WERI-Rb-1 (cell line): ENCODE measurements at regions not wholly inside any gene's neighbourhood (a gene's known extent, or its start where the extent isn't known, plus 50 kb on each side); places are given as distances from the start of the nearest gene placed in this dataset.

Experiments used
- DNase-seq: peaks from one replicate; pipeline ENCODE4 v3.0.0-alpha.2; 2020
- H3K27ac ChIP-seq: fragments of 250-450 bp; sonication (Bioruptor Pico); 2 replicates; pipeline ENCODE4 v1.5.1; 2020; ENCODE audit warnings: mild to moderate bottlenecking, moderate library complexity
- H3K27me3 ChIP-seq: fragments of 250-450 bp; sonication (Bioruptor Pico); 2 replicates; pipeline ENCODE4 v1.5.1; 2021; ENCODE audit warnings: mild to moderate bottlenecking, low read depth, moderate library complexity; ENCODE audit not compliant: insufficient read depth, severe bottlenecking
- H3K36me3 ChIP-seq: fragments of 250-450 bp; sonication (Bioruptor Pico); 2 replicates; pipeline ENCODE4 v1.5.1; 2020; ENCODE audit warnings: mild to moderate bottlenecking, moderate library complexity
- H3K4me3 ChIP-seq: 2 replicates; pipeline ENCODE4 v1.5.1; 2011; ENCODE audit warnings: low read depth, mild to moderate bottlenecking, control low read depth, low read length
- H3K9me3 ChIP-seq: fragments of 250-450 bp; sonication (Bioruptor Pico); 2 replicates; pipeline ENCODE4 v1.5.1; 2021; ENCODE audit warnings: mild to moderate bottlenecking, moderate library complexity; ENCODE audit not compliant: severe bottlenecking
- TF ChIP-seq, protein P1 (sequence below): IDR thresholded peaks from 2 replicates; pipeline ENCODE4 v1.5.1; 2011; ENCODE audit warnings: low read depth, mild to moderate bottlenecking, control low read depth, inconsistent platforms, low read length

DNA sequence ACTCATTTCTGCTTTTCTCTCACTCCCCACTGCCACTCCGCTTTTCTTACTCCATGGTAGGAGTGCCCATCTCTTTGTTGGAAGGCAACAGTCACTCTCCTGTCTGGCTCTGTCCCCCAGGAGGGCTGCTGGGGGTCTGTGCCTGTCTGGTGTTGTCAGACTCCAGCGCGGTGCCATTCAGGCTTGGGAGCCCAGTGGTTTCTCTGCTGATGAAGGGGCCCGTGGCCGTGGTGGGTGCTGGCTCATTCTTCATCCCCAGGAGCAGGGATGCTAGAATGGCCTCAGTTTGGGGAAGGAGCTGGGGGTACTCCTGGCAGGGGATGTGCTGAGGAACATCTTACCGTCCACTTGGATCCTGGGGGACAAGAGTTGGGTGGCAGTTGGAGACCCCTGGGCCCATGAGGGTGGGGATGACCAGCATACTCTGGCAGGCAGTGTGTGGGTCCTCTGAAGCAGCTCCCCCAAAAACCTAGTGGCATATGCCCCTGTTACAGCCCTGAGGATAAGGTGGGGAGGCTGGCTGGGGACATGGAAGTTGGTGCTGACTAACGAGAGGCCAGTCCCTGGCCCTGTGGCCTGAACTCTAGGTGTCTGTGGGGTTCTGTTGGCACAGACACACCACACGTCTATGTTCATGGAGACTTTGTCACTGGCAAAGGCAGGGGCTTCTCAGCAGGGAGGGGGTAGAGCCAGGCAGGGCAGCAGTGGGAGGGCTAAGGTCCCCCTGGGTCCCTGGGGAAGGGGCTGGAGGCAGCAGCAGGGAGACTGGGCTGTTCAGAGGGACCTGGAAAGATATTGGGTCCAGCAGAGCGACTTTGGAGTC lies 102.8 kb upstream of the RET start:
- TF ChIP-seq, protein P1, sequence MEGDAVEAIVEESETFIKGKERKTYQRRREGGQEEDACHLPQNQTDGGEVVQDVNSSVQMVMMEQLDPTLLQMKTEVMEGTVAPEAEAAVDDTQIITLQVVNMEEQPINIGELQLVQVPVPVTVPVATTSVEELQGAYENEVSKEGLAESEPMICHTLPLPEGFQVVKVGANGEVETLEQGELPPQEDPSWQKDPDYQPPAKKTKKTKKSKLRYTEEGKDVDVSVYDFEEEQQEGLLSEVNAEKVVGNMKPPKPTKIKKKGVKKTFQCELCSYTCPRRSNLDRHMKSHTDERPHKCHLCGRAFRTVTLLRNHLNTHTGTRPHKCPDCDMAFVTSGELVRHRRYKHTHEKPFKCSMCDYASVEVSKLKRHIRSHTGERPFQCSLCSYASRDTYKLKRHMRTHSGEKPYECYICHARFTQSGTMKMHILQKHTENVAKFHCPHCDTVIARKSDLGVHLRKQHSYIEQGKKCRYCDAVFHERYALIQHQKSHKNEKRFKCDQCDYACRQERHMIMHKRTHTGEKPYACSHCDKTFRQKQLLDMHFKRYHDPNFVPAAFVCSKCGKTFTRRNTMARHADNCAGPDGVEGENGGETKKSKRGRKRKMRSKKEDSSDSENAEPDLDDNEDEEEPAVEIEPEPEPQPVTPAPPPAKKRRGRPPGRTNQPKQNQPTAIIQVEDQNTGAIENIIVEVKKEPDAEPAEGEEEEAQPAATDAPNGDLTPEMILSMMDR: no peak
- Histone ChIP-seq H3K9me3 (no peaks in the 10 kb centered on the region), H3K27ac (no peak overlapping the region), H3K27me3 (peaks cover 92% of the 10 kb centered on the region), H3K36me3 (no peaks in the 10 kb centered on the region), H3K4me3 (no peak overlapping the region)
- no peak for DNase-seq

DNA sequence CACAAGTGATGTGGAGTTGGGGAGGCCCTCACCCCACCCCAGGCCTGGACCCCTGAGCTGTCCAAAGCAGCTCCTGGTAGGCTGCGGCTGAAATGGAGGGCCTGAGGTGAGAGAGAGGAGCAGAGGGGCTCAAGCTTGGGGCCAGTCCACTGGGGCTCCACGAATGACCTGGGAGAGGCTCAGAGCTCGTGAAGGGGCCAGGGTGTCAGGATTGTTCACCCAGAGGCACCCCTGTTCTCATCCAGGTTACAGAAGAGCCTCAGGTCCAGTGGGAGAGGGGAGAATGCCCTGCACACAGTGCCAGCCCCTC lies 102.2 kb upstream of the RET start:
- Histone ChIP-seq H3K4me3 (no peak overlapping the region), H3K27me3 (peaks cover 92% of the 10 kb centered on the region), H3K27ac (no peak overlapping the region), H3K9me3 (no peaks in the 10 kb centered on the region), H3K36me3 (no peaks in the 10 kb centered on the region)
- DNase-seq: no peak
- TF ChIP-seq, protein P1: no peak

DNA sequence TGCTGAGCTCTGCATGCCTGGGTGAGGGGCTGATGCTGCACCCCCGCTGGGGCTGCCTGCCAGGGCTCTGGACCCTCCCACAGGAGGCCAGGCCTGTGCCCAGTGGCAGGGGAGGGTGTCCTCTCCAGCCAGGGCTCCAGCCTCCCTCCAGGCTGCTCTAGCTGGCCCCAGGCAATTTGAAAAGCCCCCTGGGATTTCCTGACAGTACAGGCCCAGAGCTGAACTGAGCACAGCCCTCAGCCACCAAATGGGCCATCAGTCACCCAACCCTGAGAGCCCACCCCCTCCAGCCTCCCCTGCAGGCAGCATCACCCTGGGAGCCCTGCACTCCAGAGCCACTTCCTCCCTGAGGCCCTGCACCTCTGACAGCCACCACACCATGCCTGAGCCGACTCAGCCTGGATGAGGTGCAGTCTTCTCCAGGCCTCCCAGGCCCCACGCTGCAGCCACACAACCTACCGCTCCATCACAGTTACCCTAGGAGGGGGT lies 101.8 kb upstream of the RET start:
- H3K9me3 ChIP-seq: no peaks in the 10 kb centered on the region
- H3K36me3 ChIP-seq: no peaks in the 10 kb centered on the region
- H3K4me3 ChIP-seq: no peak overlapping the region
- DNase-seq: no peak
- no peak overlapping the region for H3K27ac ChIP-seq
- TF ChIP-seq, protein P1: no peak
- H3K27me3 ChIP-seq: peaks cover 93% of the 10 kb centered on the region

DNA sequence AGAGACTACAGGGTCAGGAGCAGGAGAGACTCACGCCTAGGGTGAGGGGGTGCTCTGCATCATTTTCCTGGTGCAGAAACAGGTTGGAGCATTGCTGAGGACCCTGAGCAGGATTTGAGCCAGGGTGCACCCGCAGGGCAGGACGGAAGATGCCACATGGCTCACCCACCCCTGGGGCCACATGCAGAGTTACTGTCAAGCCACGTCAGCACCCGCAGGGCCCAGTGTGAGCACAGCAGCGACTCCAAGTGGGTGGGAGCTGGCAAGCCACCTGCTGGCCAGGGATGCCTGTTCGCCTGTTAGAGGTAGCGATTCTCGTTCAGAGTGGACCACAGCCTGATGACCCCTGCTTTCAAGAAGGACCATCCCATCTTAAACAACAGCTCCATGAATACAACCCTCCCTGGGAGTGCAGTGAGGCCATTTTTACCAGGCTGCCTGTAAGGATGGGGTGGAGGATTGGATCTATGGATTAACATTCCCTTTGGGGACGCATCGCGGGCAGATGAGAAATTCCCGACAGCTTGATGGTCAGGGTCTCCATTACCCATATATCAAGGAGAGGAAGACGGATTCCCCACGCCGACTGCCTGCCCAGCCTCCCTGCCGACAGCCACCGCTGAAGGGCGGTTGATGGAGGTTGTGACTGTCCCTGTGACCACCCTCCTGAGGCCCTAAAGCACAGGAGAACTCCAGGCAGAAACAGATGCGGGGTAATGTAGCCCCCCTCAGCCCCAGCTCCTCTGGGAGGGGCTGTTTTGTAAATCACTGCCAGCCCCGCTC lies 101.1 kb upstream of the RET start:
- H3K4me3 ChIP-seq: no peak overlapping the region
- H3K36me3 ChIP-seq: no peaks in the 10 kb centered on the region
- no peaks in the 10 kb centered on the region for H3K9me3 ChIP-seq
- peak; percentile 33 for DNase-seq
- TF ChIP-seq, protein P1: peak; percentile 76
- peaks cover 95% of the 10 kb centered on the region for H3K27me3 ChIP-seq
- H3K27ac ChIP-seq: no peak overlapping the region

DNA sequence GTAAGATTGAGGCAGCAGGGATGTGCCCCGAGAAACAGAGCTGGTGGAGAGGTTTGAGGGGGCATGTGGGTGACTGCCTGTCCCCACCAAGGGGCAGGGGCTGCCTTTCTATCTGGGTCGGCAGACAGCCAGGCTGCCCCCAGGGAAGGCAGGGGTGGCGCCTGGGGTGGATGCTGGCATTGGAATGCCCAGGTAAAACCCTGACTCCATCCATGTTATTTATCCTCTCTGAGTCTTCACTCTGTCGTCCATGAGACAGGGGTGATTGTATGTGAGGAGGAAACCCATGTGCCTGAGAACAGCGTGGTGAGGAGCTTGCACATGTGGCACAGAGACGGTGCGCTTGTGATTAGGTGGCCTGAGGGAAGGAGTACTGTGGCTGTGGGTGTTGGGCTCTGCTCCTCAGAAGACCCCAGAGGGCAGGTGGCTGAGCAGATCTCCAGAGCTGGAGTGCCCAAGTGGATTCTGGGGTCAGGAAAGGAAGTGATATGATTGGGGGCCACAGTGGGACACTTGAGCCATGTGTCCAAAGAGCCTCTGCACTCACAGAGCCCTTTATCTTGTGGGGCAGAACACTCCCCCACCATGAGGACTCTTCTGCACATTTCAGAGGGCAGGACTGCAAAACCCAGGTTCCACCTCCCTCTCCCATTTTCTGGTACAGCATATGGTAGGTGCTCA lies 100.4 kb upstream of the RET start:
- TF ChIP-seq, protein P1: no peak
- no peak for DNase-seq
- peaks cover 95% of the 10 kb centered on the region for H3K27me3 ChIP-seq
- no peak overlapping the region for H3K27ac ChIP-seq
- H3K36me3 ChIP-seq: no peaks in the 10 kb centered on the region
- H3K9me3 ChIP-seq: no peaks in the 10 kb centered on the region
- H3K4me3 ChIP-seq: no peak overlapping the region
